ENCODE measurements at regions not wholly inside any gene's neighbourhood (a gene's known extent, or its start where the extent isn't known, plus 50 kb on each side); places are given as distances from the start of the nearest gene placed in this dataset.
"Not testable (repeated sequence)": the region's sequence is repeated elsewhere in the genome, so short reads cannot be mapped to it uniquely, and the experiment has no call there.

- intact Hi-C loops (cut with DNase I), result no loop called here
Observed at GRCh38 chr4:34974313-34974680, 1270.0 kb downstream of the ARAP2 start.

GRCh38 chr4:35021222-35021621 lies 1223.1 kb downstream of the ARAP2 start:
- ATAC-seq; DNase-seq; intact Hi-C loops (cut with DNase I); H3K27me3 ChIP-seq; H3K36me3 ChIP-seq; H3K4me1 ChIP-seq; H3K4me3 ChIP-seq; H3K9me3 ChIP-seq; H3K27ac ChIP-seq: not testable (repeated sequence)

More at GRCh38 chr4:34974313-34974680, 1270.0 kb downstream of the ARAP2 start:
- Histone ChIP-seq H3K36me3 (no peaks in the 10 kb centered on the region), H3K4me1 (no peaks in the 10 kb centered on the region), H3K27me3 (no peaks in the 10 kb centered on the region), H3K27ac (no peak overlapping the region), H3K9me3 (no peaks in the 10 kb centered on the region), H3K4me3 (no peak overlapping the region)
- ATAC-seq (no peak), DNase-seq (no peak)
- no peak for TF ChIP-seq CTCF (IDR thresholded peaks at IDR 0.05)

GRCh38 chr4:35025152-35025834 lies 1219.0 kb downstream of the ARAP2 start:
- Histone ChIP-seq H3K4me1 (no peaks in the 10 kb centered on the region), H3K36me3 (no peaks in the 10 kb centered on the region), H3K27ac (no peak overlapping the region), H3K9me3 (no peaks in the 10 kb centered on the region), H3K4me3 (no peak overlapping the region), H3K27me3 (no peaks in the 10 kb centered on the region)
- intact Hi-C loops (cut with DNase I), result no loop called here
- no peak for TF ChIP-seq CTCF (IDR thresholded peaks at IDR 0.05)
- DNase-seq (no peak), ATAC-seq (no peak)

- intact Hi-C loops (cut with DNase I), result no loop called here
- Histone ChIP-seq H3K9me3 (no peaks in the 10 kb centered on the region), H3K27me3 (no peaks in the 10 kb centered on the region), H3K36me3 (no peaks in the 10 kb centered on the region), H3K27ac (no peak overlapping the region), H3K4me3 (no peak overlapping the region), H3K4me1 (no peaks in the 10 kb centered on the region)
- no peak for TF ChIP-seq CTCF (IDR thresholded peaks at IDR 0.05)
- ATAC-seq (peak; percentile 53), DNase-seq (no peak)
Observed at GRCh38 chr4:35038079-35038805, 1206.1 kb downstream of the ARAP2 start.

- DNase-seq (no peak), ATAC-seq (no peak)
- intact Hi-C loops (cut with DNase I), result no loop called here
- Histone ChIP-seq H3K9me3 (no peaks in the 10 kb centered on the region), H3K4me1 (no peaks in the 10 kb centered on the region), H3K36me3 (no peaks in the 10 kb centered on the region), H3K27ac (no peak overlapping the region), H3K27me3 (no peaks in the 10 kb centered on the region), H3K4me3 (no peak overlapping the region)
- no peak for TF ChIP-seq CTCF (IDR thresholded peaks at IDR 0.05)
Observed at GRCh38 chr4:35038845-35039244, 1205.5 kb downstream of the ARAP2 start.

GRCh38 chr4:35052546-35052945 lies 1191.8 kb downstream of the ARAP2 start:
- ATAC-seq, result no peak

More at GRCh38 chr4:35052546-35052945, 1191.8 kb downstream of the ARAP2 start:
- no peaks in the 10 kb centered on the region for H3K36me3 ChIP-seq
- intact Hi-C loops (cut with DNase I), result no loop called here
- H3K4me1 ChIP-seq, result no peaks in the 10 kb centered on the region
- TF ChIP-seq CTCF (IDR thresholded peaks at IDR 0.05), result no peak
- no peaks in the 10 kb centered on the region for H3K27me3 ChIP-seq
- no peak overlapping the region for H3K4me3 ChIP-seq
- no peak for DNase-seq
- no peaks in the 10 kb centered on the region for H3K9me3 ChIP-seq
- no peak overlapping the region for H3K27ac ChIP-seq
